OCI-LY1 (cell line): ENCODE measurements at regions not wholly inside any gene's neighbourhood (a gene's known extent, or its start where the extent isn't known, plus 50 kb on each side); places are given as distances from the start of the nearest gene placed in this dataset.

ENCODE experiments used
- H2AFZ ChIP-seq: fragments of 200-600 bp; sonication (generic), shearing (Covaris generic); 2 replicates; pipeline ENCODE4 v1.6.0; 2014; ENCODE audit warnings: antibody characterized with exemption, mild to moderate bottlenecking, low read length
- H3F3A ChIP-seq: fragments of 200-600 bp; sonication (generic), shearing (Covaris generic); 2 replicates; pipeline ENCODE4 v1.6.0; 2014; ENCODE audit warnings: mild to moderate bottlenecking, antibody characterized with exemption, low read length, moderate library complexity; ENCODE audit not compliant: insufficient read depth
- H3K27ac ChIP-seq: fragments of 200-600 bp; sonication (generic); 2 replicates; pipeline ENCODE4 v1.5.1; 2014; ENCODE audit warnings: low read length, mixed run types, mild to moderate bottlenecking, low read depth; ENCODE audit not compliant: poor library complexity, severe bottlenecking
- H3K27me3 ChIP-seq: fragments of 200-600 bp; sonication (generic); 2 replicates; pipeline ENCODE4 v1.6.0; 2014; ENCODE audit warnings: antibody characterized with exemption, mild to moderate bottlenecking, low read length, moderate library complexity; ENCODE audit not compliant: insufficient read depth
- H3K36me3 ChIP-seq: fragments of 200-600 bp; sonication (generic); 2 replicates; pipeline ENCODE4 v1.6.1; 2014; ENCODE audit warnings: mild to moderate bottlenecking, antibody characterized with exemption, low read length, moderate library complexity, mixed read lengths; ENCODE audit not compliant: insufficient read depth
- H3K4me1 ChIP-seq: fragments of 200-600 bp; sonication (generic); 2 replicates; pipeline ENCODE4 v1.5.1; 2014; ENCODE audit warnings: mild to moderate bottlenecking, low read length, moderate library complexity; ENCODE audit not compliant: insufficient read depth, severe bottlenecking
- H3K4me2 ChIP-seq: fragments of 200-600 bp; sonication (generic), shearing (Covaris generic); 2 replicates; pipeline ENCODE4 v1.6.1; 2014; ENCODE audit warnings: low read length
- H3K4me3 ChIP-seq: fragments of 200-600 bp; sonication (generic); 2 replicates; pipeline ENCODE4 v1.5.1; 2014; ENCODE audit warnings: low read length, low read depth, mild to moderate bottlenecking, mixed read lengths; ENCODE audit not compliant: poor library complexity, severe bottlenecking
- H3K79me2 ChIP-seq: fragments of 200-600 bp; shearing (Covaris generic); 2 replicates; pipeline ENCODE4 v1.6.1; 2016; ENCODE audit warnings: mixed run types, low read length, mixed read lengths; ENCODE audit not compliant: insufficient read depth
- H3K9ac ChIP-seq: fragments of 200-600 bp; sonication (generic), shearing (Covaris generic); 2 replicates; pipeline ENCODE4 v1.6.1; 2014; ENCODE audit warnings: mild to moderate bottlenecking, low read length, mixed read lengths
- H3K9me2 ChIP-seq: fragments of 200-600 bp; sonication (generic), shearing (Covaris generic); 2 replicates; pipeline ENCODE4 v1.6.1; 2014; ENCODE audit warnings: low read depth, mild to moderate bottlenecking, low read length, mixed read lengths
- H3K9me3 ChIP-seq: fragments of 200-600 bp; shearing (Covaris generic); 2 replicates; pipeline ENCODE4 v1.6.1; 2014; ENCODE audit warnings: low read length, mixed read lengths
- H4K20me1 ChIP-seq: fragments of 200-600 bp; sonication (generic), shearing (Covaris generic); 2 replicates; pipeline ENCODE4 v1.6.0; 2016; ENCODE audit warnings: mild to moderate bottlenecking, low read length; ENCODE audit not compliant: insufficient read depth
- CTCF ChIP-seq: fragments of 200-600 bp; sonication (generic), shearing (Covaris generic); IDR thresholded peaks from 2 replicates; pipeline ENCODE4 v1.5.1; 2017; ENCODE audit warnings: mild to moderate bottlenecking, antibody characterized with exemption, low read length, moderate library complexity, mixed read lengths
- EZH2 ChIP-seq: fragments of 200-600 bp; sonication (generic), shearing (Covaris generic); IDR thresholded peaks from 2 replicates; pipeline ENCODE4 v1.8.0; 2017; ENCODE audit warnings: borderline replicate concordance, mixed run types, mild to moderate bottlenecking, antibody characterized with exemption, low read length, moderate library complexity, mixed read lengths

GRCh38 chrX:20442597-20442996 lies 175.9 kb upstream of the RPS6KA3 start:
- H3K79me2 ChIP-seq: no peaks in the 10 kb centered on the region
- H3K27ac ChIP-seq: no peak overlapping the region
- TF ChIP-seq CTCF (peak; percentile 58), EZH2 (no peak)
- no peaks in the 10 kb centered on the region for H3K36me3 ChIP-seq
- H3F3A ChIP-seq: no peaks in the 10 kb centered on the region
- H3K4me1 ChIP-seq: no peaks in the 10 kb centered on the region
- H3K9me3 ChIP-seq: no peaks in the 10 kb centered on the region
- no peak overlapping the region for H2AFZ ChIP-seq
- H3K27me3 ChIP-seq: no peaks in the 10 kb centered on the region
- no peaks in the 10 kb centered on the region for H3K9me2 ChIP-seq
- no peaks in the 10 kb centered on the region for H4K20me1 ChIP-seq
- H3K9ac ChIP-seq: no peak overlapping the region
- no peak overlapping the region for H3K4me3 ChIP-seq
- H3K4me2 ChIP-seq: no peak overlapping the region

GRCh38 chrX:20441123-20441522 lies 174.4 kb upstream of the RPS6KA3 start:
- Histone ChIP-seq H3K36me3 (no peaks in the 10 kb centered on the region), H3K9ac (no peak overlapping the region)
- TF ChIP-seq EZH2 (no peak), CTCF (no peak)

GRCh38 chrX:20438871-20439526 lies 172.3 kb upstream of the RPS6KA3 start:
- no peak for TF ChIP-seq EZH2
- no peak for TF ChIP-seq CTCF
- Histone ChIP-seq H3K9me3 (no peaks in the 10 kb centered on the region), H2AFZ (no peak overlapping the region)

More at GRCh38 chrX:20441123-20441522, 174.4 kb upstream of the RPS6KA3 start:
- H3K9me3 ChIP-seq: no peaks in the 10 kb centered on the region
- no peaks in the 10 kb centered on the region for H4K20me1 ChIP-seq
- H3K4me3 ChIP-seq: no peak overlapping the region
- no peak overlapping the region for H3K4me2 ChIP-seq
- no peaks in the 10 kb centered on the region for H3K9me2 ChIP-seq
- H2AFZ ChIP-seq: no peak overlapping the region
- H3K27me3 ChIP-seq: no peaks in the 10 kb centered on the region
- H3F3A ChIP-seq: no peaks in the 10 kb centered on the region
- no peaks in the 10 kb centered on the region for H3K79me2 ChIP-seq
- no peaks in the 10 kb centered on the region for H3K4me1 ChIP-seq
- H3K27ac ChIP-seq: no peak overlapping the region

More at GRCh38 chrX:20438871-20439526, 172.3 kb upstream of the RPS6KA3 start:
- Histone ChIP-seq H3K4me3 (no peak overlapping the region), H3K27me3 (no peaks in the 10 kb centered on the region), H3F3A (no peaks in the 10 kb centered on the region), H3K27ac (no peak overlapping the region), H3K36me3 (no peaks in the 10 kb centered on the region), H4K20me1 (no peaks in the 10 kb centered on the region), H3K79me2 (no peaks in the 10 kb centered on the region), H3K4me1 (no peaks in the 10 kb centered on the region), H3K4me2 (no peak overlapping the region), H3K9me2 (no peaks in the 10 kb centered on the region), H3K9ac (no peak overlapping the region)
